HL-60 (cell line): ENCODE measurements at regions not wholly inside any gene's neighbourhood (a gene's known extent, or its start where the extent isn't known, plus 50 kb on each side); places are given as distances from the start of the nearest gene placed in this dataset.

Experiments used
- CTCF ChIP-seq: IDR thresholded peaks from one replicate; pipeline ENCODE4 v1.5.1; 2011; ENCODE audit warnings: low read length, control low read depth, inconsistent platforms; ENCODE audit not compliant: insufficient read depth
- POLR2AphosphoS5 ChIP-seq: IDR thresholded peaks from 2 replicates; pipeline ENCODE4 v1.6.1; 2012; ENCODE audit warnings: low read depth
- SPI1 ChIP-seq: IDR thresholded peaks from 2 replicates; pipeline ENCODE4 v1.6.1; 2012; ENCODE audit warnings: low read depth, mild to moderate bottlenecking, borderline replicate concordance
- TF ChIP-seq, protein P1 (sequence below): IDR thresholded peaks from 2 replicates; pipeline ENCODE4 v1.6.1; 2012; ENCODE audit warnings: low read depth; ENCODE audit not compliant: insufficient replicate concordance

DNA sequence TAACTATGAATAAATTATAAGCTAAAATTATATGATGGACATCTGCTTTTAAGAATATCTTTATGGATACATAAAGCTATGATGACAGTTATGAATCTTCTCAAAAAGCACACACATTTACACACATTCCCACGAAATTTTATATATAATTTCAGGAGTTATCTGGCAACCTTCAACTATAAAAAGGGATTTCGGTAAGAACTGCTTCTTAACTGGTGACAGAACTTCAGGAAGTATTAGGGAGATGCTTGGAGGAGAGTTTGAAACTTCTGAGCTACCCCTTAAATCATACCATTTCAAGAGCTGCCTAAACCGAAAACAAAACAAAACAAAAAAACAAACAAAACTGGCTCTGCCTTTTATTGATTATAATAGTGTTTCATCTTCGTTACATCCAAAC, 399.4 kb downstream of the ZEB2 start:
- TF ChIP-seq CTCF, result no peak
- no peak for TF ChIP-seq POLR2AphosphoS5
- TF ChIP-seq, protein P1, sequence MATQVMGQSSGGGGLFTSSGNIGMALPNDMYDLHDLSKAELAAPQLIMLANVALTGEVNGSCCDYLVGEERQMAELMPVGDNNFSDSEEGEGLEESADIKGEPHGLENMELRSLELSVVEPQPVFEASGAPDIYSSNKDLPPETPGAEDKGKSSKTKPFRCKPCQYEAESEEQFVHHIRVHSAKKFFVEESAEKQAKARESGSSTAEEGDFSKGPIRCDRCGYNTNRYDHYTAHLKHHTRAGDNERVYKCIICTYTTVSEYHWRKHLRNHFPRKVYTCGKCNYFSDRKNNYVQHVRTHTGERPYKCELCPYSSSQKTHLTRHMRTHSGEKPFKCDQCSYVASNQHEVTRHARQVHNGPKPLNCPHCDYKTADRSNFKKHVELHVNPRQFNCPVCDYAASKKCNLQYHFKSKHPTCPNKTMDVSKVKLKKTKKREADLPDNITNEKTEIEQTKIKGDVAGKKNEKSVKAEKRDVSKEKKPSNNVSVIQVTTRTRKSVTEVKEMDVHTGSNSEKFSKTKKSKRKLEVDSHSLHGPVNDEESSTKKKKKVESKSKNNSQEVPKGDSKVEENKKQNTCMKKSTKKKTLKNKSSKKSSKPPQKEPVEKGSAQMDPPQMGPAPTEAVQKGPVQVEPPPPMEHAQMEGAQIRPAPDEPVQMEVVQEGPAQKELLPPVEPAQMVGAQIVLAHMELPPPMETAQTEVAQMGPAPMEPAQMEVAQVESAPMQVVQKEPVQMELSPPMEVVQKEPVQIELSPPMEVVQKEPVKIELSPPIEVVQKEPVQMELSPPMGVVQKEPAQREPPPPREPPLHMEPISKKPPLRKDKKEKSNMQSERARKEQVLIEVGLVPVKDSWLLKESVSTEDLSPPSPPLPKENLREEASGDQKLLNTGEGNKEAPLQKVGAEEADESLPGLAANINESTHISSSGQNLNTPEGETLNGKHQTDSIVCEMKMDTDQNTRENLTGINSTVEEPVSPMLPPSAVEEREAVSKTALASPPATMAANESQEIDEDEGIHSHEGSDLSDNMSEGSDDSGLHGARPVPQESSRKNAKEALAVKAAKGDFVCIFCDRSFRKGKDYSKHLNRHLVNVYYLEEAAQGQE, result no peak
- no peak for TF ChIP-seq SPI1
